Brain microvascular endothelial cell (primary cell): ENCODE measurements at regions not wholly inside any gene's neighbourhood (a gene's known extent, or its start where the extent isn't known, plus 50 kb on each side); places are given as distances from the start of the nearest gene placed in this dataset.

ENCODE experiments used
- DNase-seq: peaks from one replicate; pipeline ENCODE4 v3.0.0-alpha.2; 2020
- H3K27ac ChIP-seq: fragments of 250-450 bp; sonication (Bioruptor Pico); 2 replicates; pipeline ENCODE4 v1.5.1; 2020; ENCODE audit warnings: mild to moderate bottlenecking, moderate library complexity
- H3K27me3 ChIP-seq: fragments of 250-450 bp; sonication (Bioruptor Pico); replicated peaks from 2 replicates; pipeline ENCODE4 v1.5.1; 2020; ENCODE audit warnings: mild to moderate bottlenecking
- H3K36me3 ChIP-seq: fragments of 250-450 bp; sonication (Bioruptor Pico); replicated peaks from 2 replicates; pipeline ENCODE4 v1.5.1; 2020; ENCODE audit warnings: mild to moderate bottlenecking
- H3K4me3 ChIP-seq: 2 replicates; pipeline ENCODE4 v1.5.1; 2011; ENCODE audit warnings: low read depth, mild to moderate bottlenecking, control low read depth, low read length, moderate library complexity
- CTCF ChIP-seq: IDR thresholded peaks from 2 replicates; pipeline ENCODE4 v1.5.1; 2011; ENCODE audit warnings: low read depth, mild to moderate bottlenecking, moderate library complexity, low read length, control low read depth, inconsistent platforms; ENCODE audit errors: missing control alignments
- in situ Hi-C: cut with HindIII; loops from 2 replicates; pipeline ENCODE4 v1.10.0; 2017; ENCODE audit warnings: low sequenced_read_pairs, low pct_ligation_motif_present

- Histone ChIP-seq H3K36me3 (no peaks in the 10 kb centered on the region), H3K27me3 (no peaks in the 10 kb centered on the region), H3K4me3 (no peak overlapping the region), H3K27ac (no peak overlapping the region)
- DNase-seq = no peak
- no peak for TF ChIP-seq CTCF
- in situ Hi-C loops = no loop called here
These were observed 82.9 kb upstream of the DYNLRB2 start for GRCh38 chr16:80457871-80458270.

GRCh38 chr16:80454802-80455201, 86.0 kb upstream of the DYNLRB2 start:
- Histone ChIP-seq H3K27ac (no peak overlapping the region), H3K27me3 (no peaks in the 10 kb centered on the region), H3K36me3 (no peaks in the 10 kb centered on the region), H3K4me3 (no peak overlapping the region)
- DNase-seq = no peak
- in situ Hi-C loops = no loop called here
- no peak for TF ChIP-seq CTCF

- no peaks in the 10 kb centered on the region for H3K27me3 ChIP-seq
- no peak for TF ChIP-seq CTCF
- no peak overlapping the region for H3K27ac ChIP-seq
- H3K4me3 ChIP-seq = no peak overlapping the region
- in situ Hi-C loops = no loop called here
- no peaks in the 10 kb centered on the region for H3K36me3 ChIP-seq
- DNase-seq = no peak
These were observed 91.4 kb upstream of the DYNLRB2 start for GRCh38 chr16:80449392-80449791.

GRCh38 chr16:80447241-80447640, 93.6 kb upstream of the DYNLRB2 start:
- H3K27ac ChIP-seq = no peak overlapping the region
- no peaks in the 10 kb centered on the region for H3K36me3 ChIP-seq
- DNase-seq = no peak
- H3K27me3 ChIP-seq = no peaks in the 10 kb centered on the region
- TF ChIP-seq CTCF = no peak
- in situ Hi-C loops = no loop called here
- no peak overlapping the region for H3K4me3 ChIP-seq

- no peaks in the 10 kb centered on the region for H3K27me3 ChIP-seq
- DNase-seq = no peak
- no peaks in the 10 kb centered on the region for H3K36me3 ChIP-seq
- H3K4me3 ChIP-seq = no peak overlapping the region
- in situ Hi-C loops = no loop called here
- no peak for TF ChIP-seq CTCF
- no peak overlapping the region for H3K27ac ChIP-seq
These were observed 98.0 kb upstream of the DYNLRB2 start for GRCh38 chr16:80442779-80443178.

- in situ Hi-C loops = no loop called here
- Histone ChIP-seq H3K36me3 (no peaks in the 10 kb centered on the region), H3K27me3 (no peaks in the 10 kb centered on the region), H3K4me3 (no peak overlapping the region), H3K27ac (no peak overlapping the region)
- TF ChIP-seq CTCF = no peak
- no peak for DNase-seq
These were observed 98.9 kb upstream of the DYNLRB2 start for GRCh38 chr16:80441935-80442334.
